Right hindlimb (tissue), 1 donor: ENCODE measurements at regions not wholly inside any gene's neighbourhood (a gene's known extent, or its start where the extent isn't known, plus 50 kb on each side); places are given as distances from the start of the nearest gene placed in this dataset.

ENCODE experiments used
- DNase-seq: peaks from one replicate; pipeline ENCODE4 v3.0.0-alpha.2; 2018

DNA sequence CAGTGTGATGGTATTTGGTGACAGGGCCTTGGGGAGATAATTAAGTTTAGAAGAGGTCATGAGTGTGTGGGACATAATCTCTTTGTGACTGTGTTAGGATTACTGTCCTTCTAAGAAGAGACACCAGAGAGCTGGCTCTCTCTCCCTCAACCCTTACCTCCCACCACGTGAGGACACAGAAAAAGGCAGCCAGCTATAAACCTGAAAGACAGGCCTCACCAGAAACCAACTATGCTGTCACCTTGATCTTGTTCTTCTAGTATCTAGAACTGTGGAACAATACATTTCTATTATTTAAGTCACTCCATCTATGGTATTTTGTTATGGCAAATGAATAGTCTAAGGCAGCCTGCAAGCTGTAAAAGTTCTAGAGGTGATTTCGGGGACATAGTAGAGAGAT, 203.7 kb downstream of the OTOR start:
- DNase-seq, result no peak

DNA sequence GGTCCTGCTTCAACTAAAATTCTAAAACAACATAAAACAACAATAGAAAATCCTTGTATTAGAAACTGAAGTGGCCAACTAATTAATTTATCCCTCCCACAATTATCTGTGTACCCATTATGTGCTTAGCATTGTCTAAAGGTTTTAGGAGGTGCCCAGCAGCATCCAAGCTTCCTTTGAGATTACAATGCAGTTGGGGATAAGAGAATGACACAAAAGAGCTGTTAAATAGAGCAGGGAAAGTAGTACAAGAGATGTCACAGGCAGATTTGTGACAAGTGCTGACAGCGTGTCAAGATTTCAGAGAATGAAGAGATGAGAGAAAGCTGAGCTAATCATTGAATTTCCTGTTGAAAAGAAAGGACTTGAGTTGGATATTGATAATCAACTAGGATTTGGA, 204.8 kb downstream of the OTOR start:
- no peak for DNase-seq

DNA sequence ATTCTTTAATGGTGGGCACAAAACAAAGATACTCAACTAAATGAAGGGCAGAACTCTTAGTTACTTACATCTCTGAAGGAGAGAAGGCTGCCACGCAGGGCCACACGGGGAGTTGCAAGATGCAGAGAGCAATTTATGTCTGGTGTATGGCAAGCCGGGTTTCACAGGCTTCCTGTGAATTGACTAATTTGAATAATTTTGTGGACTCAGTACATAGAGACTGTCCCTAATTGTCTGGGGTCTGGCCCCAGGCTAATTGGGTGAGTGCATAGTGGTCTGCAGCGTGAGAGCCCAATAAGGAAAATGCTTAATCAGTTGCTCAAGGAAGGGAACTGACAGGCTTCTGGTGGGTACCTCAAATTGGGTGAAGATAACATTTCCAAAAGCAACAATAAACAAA, 205.7 kb downstream of the OTOR start:
- no peak for DNase-seq

DNA sequence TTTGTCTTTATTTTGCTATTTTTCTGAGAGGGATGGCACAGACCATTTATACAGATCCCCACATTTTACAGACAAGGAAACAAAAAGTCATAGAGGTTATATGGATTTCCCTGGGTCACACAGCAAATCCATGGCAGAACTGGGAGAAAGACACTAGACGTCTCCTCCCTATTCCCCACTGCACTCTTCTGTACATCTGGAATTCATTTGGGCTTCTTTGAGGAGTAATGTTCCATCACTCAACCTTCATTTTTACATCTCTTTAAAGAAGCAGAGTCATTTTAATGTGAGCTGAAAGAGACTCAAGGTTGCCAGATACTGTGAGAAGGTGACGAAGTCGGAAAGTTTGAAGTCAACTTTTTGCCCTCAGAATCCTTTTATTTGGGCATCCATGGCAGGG, 207.3 kb downstream of the OTOR start:
- DNase-seq, result no peak

DNA sequence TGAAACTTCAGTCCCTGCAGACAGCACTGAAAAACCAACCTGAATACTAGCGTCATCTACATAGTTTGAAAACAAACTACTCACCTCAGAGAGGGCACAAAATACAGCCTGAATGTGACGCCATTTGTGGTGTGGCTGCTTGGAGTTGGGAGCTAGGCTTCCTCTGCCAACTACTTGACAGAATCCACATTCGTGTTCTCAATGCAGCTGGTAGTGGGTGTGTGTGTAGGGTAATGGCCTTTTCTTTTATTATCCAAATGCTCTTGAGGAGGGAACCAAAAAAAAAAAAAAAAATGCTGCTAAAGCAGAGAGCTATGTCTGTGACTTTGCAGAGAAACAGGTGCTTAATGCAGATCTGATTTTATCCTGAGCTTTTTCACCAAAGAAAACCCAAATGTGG, 207.8 kb downstream of the OTOR start:
- DNase-seq, result no peak

DNA sequence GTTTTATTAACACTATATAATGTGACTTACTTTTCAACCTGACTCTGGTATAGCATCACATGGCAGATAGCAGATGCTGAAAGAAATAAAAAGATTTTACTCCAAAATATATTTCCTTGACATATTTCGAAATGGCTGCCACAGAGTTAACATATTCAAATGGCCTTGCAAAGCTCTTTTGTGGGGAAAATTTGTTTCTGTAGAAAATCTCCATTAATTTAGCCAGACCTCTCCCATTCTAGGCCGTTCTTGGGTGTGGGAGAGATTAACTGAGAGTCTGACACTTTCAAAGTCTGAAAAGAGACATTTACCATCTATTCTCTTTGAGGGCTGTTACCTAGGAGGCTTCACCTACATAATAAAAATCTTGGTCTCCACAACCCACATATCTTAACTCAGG, 217.2 kb downstream of the OTOR start:
- no peak for DNase-seq

DNA sequence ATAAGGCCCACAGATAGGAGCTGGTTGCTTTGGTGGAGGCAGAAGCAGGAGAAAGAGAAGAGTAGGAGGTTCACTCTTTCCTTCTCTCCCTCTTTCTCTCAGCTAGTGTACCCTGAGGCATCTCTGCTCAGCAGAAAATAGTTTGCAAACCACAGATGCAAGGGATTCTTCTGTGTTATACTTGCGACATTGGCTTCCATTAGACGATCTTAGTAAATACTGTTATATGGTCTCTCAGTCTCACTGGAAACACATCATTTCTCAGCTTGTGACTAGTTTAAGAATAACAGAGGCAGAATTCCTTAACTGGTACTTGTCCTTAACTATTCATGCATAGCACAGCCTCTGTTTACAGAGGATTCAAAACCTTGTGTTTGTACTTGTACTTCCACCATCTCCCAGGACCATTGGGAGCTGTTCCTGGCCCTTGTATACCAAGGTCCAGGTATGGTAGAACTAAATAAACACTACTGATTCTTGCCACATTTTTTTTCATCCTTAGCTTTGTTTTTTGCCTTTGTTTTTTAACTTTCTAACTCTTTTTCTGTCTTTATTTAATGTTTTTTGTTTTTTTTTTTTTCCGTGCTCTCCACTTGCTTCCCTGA, 218.2 kb downstream of the OTOR start:
- no peak for DNase-seq

DNA sequence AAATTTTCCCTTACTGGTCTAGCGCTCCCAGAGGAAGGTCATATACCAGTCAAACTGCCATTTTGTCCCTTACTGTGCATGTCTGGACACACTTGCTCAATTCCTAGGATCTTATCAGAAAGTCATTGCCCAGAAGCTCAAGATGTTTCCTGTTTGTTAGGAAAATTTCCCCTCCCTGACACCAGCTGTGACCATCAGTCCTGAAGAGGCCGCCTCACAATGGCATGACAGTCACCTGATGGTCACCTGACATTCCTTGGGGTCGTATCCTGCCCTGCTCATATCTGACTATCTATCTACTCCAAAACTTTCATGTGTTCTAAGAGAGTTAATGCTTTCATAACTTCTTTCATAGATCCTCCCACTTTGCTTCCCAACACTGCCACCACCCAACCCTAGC, 219.9 kb downstream of the OTOR start:
- DNase-seq, result no peak

DNA sequence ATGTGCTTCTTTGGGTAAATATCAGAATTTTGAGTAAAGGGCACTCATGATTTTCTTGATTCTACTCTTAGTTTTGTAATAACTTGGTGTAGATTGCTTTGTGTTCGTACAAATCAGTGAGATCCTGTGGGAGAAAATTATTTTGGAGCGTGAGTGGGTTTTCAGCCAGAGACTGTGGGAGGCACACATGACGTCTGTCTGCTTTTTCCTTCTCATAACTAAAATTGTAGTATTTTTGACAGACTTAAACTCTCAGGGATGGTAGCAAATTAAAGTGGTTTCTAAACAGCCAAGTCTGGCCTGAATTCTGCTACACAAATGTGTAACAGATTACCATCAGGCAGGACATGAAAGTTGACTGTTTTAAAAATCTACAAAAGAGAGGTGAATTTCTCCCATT, 222.6 kb downstream of the OTOR start:
- DNase-seq, result no peak

DNA sequence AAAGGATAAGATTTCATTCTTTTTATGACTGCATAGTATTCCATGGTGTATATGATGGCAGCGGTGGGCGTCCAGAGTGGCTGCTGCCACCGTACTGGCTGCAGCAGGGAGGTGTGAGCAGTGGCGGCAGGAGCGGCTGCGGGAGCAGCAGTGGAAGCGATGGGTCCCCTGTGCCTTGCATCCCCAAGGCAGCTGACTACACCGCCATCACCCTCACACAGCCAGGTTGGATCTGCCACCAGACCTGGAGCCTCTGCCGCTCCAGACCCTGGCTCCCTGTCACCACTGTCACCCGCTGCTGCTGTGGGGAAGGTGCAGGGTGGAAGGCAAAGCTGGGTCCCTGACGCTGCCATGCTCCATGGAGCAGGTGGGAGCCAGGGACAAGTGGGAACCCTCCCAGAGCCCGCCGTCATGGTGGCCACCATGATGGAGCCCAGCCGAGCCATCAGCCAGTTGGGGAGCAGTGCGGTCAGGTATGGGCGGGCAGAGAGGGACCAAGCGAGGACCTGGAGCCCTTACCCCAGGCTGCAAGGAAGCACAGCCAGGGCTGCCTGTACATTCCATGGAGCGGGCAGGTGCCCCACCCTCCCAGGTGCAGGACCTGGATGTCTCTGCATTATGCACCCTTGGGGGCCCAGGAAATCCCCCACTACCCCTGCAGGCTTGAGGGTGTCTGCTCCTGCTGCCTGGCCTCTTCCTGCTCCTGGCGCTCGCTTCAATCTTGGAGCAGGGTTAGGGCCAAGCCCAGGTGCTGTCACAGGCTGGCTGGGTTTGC, 226.1 kb downstream of the OTOR start:
- DNase-seq, result no peak

DNA sequence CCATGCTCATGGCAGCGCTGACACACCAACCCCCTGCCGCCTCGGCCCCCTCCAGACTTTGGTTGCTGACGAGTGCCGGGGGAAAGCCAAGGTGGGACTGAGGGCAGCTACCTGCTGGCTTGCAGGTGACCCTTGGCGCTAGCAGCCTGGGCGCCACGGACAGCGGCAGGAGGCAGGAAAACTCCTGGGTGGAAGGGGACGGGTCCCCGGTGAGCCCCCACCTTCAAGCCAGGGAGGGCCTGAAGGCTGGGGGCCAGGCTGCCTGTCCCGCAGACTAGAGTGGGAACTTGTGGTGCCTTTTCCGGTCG, 226.7 kb downstream of the OTOR start:
- no peak for DNase-seq

DNA sequence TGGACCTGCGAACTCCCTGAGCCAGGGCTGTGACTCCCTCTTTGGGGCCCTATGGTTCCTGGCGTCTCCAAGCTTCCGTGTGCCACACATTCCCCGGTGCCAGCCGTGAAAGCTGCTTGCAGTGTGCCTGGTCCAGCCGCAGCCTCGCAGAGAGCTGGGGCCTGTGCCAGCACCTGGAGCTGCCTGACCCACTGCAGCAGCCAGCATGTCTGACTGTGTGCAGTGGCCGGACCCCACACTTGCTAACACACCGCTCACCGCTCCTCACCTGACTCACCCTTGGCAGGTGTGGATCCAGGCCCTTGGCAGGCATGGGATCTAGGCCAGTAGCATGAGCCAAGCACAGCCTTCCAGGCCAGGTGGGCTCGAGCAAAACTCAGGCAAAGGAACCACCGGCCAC, 227.5 kb downstream of the OTOR start:
- no peak for DNase-seq

DNA sequence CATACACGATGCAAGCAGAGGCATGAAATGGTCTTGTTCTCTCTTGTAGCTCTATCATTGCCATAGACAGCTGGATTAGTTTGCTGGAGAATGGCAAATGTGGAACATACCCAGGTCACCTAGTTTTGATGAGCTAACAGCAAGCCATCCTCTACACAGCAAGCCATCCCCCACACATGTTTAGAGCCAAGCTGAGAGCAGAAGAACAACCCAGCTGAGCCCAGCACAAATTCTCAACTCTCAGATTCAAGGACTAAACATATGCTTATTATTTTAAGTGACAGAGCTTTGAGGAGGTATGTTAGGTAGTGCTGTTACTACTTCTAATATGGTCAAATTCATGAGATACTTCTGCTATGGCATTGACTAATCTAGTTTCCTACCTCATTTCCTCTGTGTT, 230.3 kb downstream of the OTOR start:
- DNase-seq, result no peak

DNA sequence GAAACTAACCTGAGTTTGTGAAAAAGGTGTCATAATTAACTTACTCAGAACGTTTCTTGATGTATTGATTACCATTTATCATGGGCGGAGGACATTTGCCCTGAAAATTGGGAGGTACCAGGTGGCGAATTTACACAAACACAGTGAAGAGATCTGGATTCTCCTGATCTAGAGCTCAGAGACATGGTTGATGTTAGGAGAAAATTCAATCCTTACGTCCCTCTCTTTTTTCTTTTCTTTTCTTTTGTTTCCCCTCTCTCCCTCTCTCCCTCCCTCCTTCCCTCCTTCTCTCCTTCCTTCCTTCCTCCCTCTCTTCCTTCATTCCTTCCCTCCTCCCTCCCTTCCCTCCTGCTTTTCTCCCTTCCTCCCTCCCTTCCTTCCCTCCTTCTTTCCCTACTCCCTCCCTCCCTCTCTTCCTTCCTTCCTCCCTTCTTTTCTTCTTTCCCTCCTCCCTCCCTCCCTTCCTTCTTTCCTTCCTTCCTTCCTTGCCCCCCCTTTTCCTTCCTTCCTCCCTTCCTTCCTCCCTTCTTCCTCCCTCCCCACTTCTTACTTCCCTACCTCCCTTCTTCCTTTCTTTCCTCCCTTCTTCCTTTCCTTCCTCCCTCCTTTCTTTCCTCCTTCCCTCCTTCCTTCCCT, 234.1 kb downstream of the OTOR start:
- no peak for DNase-seq

DNA sequence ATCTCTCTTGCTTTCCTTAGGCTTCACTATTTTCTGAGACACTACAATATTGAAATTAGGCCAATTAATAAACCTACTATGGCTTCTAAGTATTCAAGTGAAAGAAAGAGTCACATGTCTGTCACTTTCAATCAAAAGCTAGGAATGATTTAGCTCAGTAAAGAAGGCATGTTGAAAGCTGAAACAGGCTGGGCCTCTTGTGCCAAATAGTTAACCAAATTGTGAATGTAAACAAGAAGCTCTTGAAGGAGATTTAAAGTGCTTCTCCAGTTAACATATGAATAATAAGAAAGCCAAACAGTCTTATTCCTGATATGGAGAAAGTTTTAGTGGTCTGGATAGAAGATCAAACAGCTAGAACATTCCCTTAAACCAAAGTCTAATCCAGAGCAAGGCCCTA, 236.3 kb downstream of the OTOR start:
- no peak for DNase-seq

DNA sequence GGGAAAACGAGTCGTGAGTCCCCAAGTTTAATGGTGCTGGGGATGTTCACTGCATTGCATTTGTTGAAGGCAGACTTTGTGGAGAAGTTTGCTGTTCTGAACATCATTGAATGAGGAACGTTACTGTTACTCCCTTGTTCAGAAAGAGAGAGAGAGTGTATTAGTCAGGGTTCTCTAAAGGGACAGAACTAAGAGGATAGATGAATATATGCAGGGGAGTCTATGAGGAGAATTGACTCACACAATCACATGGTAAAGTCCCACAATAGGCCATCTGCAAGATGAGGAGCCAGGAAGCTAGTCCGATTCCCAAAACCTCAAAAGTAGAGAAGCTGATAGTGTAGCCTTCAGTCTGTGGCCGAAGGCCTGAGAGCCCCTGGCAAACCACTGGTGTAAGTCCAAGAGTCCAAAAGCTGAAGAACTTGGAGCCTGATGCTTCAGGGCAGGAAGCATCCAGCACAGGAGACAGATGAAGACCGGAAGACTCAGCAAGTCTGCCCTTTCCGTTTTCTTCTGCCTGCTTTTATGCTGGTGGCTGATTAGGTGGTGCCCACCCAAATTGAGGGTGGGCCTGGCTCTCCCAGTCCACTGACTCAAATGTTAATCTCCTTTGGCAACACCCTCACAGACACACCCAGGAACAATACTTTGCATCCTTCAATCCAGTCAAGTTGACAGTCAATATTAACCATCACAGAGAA, 223.5 kb upstream of the PCSK2 start:
- DNase-seq, result no peak

DNA sequence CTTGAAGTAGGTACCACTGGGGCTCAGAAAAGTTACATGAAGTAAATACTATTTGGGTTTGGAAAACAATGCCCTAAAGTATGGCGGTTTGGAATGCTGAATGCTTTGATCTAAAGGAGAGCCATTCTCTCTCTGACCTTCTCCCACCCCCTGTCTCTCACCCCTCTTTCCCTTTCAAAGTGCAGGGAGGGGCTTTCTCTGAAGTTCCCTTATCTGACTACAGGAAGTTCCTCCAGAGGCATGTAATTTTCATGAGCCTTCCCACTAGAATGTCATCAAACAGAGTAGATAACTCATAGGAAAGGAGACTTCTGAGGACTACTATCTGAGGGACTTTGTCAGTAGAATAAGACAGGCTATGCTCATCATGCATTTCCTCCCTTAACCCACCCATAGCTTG, 216.7 kb upstream of the PCSK2 start:
- no peak for DNase-seq

DNA sequence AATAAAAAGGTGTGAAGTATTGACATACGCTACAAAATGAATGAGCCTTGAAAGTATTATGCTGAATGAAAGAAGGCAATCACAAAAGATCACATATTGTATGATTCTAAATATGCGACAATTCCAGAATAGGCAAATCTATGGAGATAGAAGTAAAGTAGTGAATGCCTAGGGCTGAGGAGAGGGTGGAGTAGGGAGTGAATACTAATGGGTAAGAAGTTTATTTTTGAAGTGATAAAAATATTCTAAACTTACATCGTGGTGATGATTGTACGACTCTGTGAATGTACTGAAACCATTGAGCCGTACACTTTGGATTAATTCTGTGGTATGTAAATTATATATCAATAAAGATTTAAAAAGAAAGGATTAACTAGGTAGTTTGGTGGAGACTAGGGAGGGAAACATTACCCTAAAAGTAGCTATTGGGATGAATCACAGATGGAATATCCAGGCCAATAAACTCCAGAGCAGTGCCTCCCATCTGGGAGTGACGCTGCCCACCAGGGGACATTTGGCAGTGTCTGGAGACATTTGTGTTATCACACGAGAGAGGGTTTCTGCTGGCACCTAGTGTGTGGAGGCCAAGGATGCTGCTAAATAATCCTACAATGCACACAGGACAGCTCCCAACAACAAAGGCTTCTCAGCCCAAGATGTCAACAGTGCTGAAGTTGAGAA, 214.2 kb upstream of the PCSK2 start:
- no peak for DNase-seq

DNA sequence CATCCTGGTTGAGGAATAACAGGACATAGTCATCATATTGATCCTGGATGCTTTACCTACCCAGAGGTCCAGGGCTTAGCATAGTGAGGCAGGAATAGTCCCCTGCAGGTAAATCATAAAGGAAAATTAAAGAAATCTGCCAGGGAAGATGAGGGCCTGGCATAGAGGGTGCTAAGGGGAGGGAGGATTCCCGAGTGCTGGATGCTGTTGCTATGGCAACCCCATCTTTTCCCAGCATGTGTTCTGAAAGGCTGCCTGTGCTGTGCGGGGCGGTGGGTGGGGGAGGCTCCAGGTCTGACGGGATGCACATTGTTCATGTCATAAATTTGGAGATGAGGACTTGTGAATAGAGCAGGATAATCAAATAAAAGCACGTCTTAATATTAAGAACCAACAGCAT, 212.6 kb upstream of the PCSK2 start:
- DNase-seq, result no peak

DNA sequence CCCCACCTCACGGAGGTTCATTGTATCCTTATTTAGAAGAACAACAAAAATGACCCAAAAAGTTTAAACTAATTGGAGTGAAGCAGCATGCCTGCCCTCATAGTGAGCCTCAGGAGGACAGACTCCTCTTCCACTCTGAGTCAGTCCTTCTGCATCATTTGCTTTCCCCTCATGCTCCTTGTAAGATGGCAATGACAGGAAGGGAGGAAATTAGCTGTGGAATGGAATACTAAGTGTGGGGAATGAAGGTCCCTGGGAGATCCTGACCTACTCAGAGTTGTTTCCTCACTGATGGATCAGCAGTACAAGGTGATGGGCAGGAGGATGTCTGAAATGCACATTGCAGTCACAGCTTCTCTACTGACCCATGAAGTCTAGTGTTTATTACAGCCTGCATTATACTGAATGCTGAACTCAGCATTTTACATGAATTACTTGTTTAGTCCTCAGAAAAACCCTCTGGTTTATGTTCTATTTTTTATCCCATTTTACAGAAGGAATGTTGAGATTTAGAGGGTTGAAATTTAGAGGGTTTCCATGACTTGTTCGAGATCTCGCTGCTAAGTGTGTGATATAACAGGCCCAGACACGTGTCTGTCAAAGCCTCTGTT, 212.0 kb upstream of the PCSK2 start:
- no peak for DNase-seq

DNA sequence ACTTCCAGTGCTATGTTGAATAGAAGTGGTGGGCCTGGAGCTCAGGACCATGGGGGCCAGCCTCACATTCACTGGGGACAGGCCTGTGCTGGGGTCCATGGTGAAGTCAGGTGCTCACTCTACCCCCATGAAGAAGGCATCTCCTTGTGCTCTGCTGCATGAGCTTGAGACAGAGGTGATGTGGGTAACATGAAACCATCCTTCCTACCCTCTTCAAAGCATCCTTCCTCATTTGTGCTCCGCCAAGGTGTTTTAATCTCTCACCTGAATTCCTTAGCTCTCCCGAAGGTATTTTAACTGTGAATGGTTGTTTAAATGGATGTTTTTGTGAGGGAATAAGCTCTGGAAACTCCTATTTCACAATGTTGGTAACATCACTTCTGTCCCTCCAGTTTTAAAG, 209.6 kb upstream of the PCSK2 start:
- DNase-seq, result no peak

DNA sequence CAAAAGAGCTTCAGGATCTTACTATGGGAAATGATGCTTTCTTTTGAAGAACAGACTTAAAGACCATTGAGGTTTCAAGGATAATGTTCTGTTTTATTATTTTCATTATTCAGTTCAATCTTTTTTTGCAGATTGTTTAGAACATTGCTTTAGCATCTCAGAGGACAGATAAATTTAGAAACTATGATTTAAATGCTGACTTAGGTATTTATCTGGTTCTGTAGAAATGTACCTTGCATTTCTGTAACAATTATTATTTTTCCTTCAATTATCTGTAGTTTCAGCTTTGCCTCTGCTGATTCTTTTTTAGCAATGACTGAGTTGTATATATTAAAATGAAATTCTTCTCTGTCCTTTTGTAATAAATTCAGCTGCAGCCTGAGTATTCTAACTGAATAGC, 205.4 kb upstream of the PCSK2 start:
- no peak for DNase-seq

DNA sequence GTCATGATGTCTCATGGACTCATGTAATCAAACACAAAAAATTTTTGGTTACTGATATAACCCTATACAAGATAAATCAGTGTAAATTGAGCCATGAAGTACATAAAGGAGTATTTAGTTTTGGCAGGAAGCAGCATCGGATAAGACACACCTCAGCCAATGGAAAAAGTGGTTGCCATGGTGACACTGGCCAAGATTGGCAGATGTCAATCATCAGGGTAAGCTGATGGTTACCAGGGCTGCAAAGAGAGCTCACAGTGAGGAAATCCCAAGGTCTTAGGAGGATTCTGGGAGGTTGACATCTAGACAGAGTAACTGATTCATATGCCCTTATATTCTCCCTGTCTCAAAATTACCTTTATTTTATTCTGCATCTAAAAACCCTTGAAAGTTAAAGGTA, 203.8 kb upstream of the PCSK2 start:
- DNase-seq, result no peak
